Osteocyte (in vitro differentiated cells): ENCODE measurements at regions not wholly inside any gene's neighbourhood (a gene's known extent, or its start where the extent isn't known, plus 50 kb on each side); places are given as distances from the start of the nearest gene placed in this dataset.

Experiments used
- DNase-seq: peaks from one replicate; pipeline ENCODE4 v3.0.0; 2021; ENCODE audit warnings: mixed read lengths; ENCODE audit not compliant: unreplicated experiment; ENCODE audit errors: extremely low spot score
- H3K27ac Mint-ChIP-seq: one replicate; pipeline ENCODE4 v1.8.0; 2021; ENCODE audit warnings: mild to moderate bottlenecking, mixed read lengths; ENCODE audit not compliant: unreplicated experiment
- H3K27me3 Mint-ChIP-seq: one replicate; pipeline ENCODE4 v1.8.0; 2021; ENCODE audit warnings: mixed read lengths; ENCODE audit not compliant: unreplicated experiment
- H3K36me3 Mint-ChIP-seq: one replicate; pipeline ENCODE4 v1.8.0; 2021; ENCODE audit warnings: mixed read lengths; ENCODE audit not compliant: unreplicated experiment
- H3K4me1 Mint-ChIP-seq: one replicate; pipeline ENCODE4 v1.8.0; 2021; ENCODE audit warnings: mixed read lengths; ENCODE audit not compliant: unreplicated experiment
- H3K4me3 Mint-ChIP-seq: one replicate; pipeline ENCODE4 v1.8.0; 2021; ENCODE audit warnings: mild to moderate bottlenecking, moderate library complexity, mixed read lengths; ENCODE audit not compliant: unreplicated experiment
- H3K9me3 Mint-ChIP-seq: one replicate; pipeline ENCODE4 v1.8.0; 2021; ENCODE audit warnings: mixed read lengths; ENCODE audit not compliant: unreplicated experiment
- TF ChIP-seq, protein P1 (sequence below): fragments of 200-600 bp; sonication (generic); IDR thresholded peaks from 2 replicates; pipeline ENCODE4 v1.5.0; 2021; ENCODE audit warnings: antibody characterized with exemption, mild to moderate bottlenecking, moderate library complexity

DNA sequence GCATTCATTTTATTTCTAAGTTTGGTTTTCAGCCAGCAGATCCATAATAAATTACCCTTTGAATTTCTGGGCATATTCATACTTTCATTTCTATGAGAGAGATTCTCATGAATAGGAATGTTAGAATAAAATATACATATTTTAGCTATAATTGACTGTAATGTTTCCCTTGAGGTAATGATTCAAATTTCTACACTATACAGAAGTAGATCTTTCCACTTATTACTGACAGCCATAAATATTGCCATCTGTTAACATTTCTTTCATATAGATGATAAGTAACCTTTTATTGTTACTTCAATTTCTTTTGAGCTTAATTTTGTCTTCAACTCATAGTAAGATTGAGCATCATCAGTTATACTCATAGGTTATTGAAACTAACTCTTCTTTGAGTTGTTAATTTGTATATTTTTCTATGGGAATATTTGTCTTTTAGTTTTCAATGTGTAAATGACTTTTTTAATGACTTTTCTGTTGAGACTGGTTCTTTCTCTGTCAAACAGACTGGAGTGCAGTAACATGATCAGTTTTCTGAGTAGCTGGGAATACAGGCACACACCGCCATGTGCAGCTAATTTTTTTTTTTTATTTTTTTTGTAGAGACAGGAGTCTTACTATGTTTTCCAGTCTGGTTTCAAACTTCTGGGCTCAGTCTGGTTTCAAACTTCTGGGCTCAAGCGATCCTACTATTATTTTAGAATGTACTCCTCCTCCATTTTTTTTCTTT is 991.6 kb downstream of the SLC6A15 start:
- TF ChIP-seq, protein P1, sequence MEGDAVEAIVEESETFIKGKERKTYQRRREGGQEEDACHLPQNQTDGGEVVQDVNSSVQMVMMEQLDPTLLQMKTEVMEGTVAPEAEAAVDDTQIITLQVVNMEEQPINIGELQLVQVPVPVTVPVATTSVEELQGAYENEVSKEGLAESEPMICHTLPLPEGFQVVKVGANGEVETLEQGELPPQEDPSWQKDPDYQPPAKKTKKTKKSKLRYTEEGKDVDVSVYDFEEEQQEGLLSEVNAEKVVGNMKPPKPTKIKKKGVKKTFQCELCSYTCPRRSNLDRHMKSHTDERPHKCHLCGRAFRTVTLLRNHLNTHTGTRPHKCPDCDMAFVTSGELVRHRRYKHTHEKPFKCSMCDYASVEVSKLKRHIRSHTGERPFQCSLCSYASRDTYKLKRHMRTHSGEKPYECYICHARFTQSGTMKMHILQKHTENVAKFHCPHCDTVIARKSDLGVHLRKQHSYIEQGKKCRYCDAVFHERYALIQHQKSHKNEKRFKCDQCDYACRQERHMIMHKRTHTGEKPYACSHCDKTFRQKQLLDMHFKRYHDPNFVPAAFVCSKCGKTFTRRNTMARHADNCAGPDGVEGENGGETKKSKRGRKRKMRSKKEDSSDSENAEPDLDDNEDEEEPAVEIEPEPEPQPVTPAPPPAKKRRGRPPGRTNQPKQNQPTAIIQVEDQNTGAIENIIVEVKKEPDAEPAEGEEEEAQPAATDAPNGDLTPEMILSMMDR: no peak
- no peak overlapping the region for H3K27ac Mint-ChIP-seq
- no peak overlapping the region for H3K4me3 Mint-ChIP-seq
- no peaks in the 10 kb centered on the region for H3K9me3 Mint-ChIP-seq
- no peaks in the 10 kb centered on the region for H3K36me3 Mint-ChIP-seq
- H3K27me3 Mint-ChIP-seq: peaks cover 6% of the 10 kb centered on the region
- no peaks in the 10 kb centered on the region for H3K4me1 Mint-ChIP-seq
- no peak for DNase-seq

DNA sequence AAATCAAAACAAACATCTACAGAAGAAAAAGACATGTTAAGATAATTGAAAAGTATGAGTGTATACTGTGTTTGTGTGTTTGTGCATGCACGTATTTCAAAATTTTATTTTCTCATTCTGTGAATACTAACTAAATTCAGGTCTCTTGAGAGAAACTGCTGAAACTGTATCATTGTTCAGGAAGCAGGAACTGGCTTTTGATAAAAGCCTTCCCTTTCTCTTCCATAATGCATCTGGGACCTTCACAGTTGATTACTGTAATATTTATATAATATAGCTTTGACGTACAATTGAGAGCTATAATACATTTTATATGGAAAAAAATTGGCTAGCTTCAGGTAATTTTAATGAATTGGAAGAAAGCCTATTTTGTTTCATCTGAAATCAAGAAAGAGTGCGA is 993.5 kb downstream of the SLC6A15 start:
- TF ChIP-seq, protein P1: no peak
- no peaks in the 10 kb centered on the region for H3K9me3 Mint-ChIP-seq
- no peaks in the 10 kb centered on the region for H3K4me1 Mint-ChIP-seq
- peaks cover 6% of the 10 kb centered on the region for H3K27me3 Mint-ChIP-seq
- no peak for DNase-seq
- no peak overlapping the region for H3K4me3 Mint-ChIP-seq
- no peak overlapping the region for H3K27ac Mint-ChIP-seq
- H3K36me3 Mint-ChIP-seq: no peaks in the 10 kb centered on the region

DNA sequence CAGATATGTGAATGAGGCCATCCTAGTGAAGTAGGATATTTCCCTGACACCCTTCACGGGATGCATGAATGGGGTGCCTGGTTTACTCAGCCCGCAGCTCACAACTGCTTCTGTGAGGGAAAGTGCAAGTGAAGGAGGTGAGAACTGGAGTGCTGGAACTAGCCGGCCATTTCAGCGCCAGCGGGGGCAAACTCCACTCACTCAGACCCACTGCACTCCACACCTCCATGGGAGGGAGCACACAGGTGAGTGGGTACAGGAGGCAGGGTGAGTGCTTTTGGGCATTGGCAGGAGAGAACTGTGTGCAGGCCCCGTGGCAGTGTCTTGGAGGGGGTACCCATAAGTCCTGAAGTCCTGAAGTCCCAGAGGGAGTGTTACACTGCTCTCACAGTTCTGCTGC is 1008.4 kb downstream of the SLC6A15 start:
- H3K9me3 Mint-ChIP-seq: peaks cover 6% of the 10 kb centered on the region

DNA sequence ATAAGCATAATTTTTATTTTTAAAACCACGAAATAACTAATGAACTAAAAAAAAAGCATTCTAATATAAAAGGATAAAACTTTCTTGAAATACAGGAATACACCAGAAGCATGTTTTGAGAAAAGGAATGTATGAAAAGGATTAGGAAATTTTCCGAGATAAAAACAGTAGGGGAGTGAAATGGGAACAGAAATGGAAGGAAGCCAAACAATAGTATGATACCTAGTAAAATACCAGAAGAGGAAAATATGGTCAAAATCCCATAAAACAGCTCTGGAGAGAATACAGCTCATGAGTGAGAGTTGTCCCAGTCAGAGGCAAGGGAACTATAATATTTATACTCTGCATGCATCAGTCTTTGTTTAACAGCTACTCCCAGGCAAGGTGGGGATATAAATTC is 1016.2 kb downstream of the SLC6A15 start:
- TF ChIP-seq, protein P1: no peak
- no peak for DNase-seq

More for the DNA sequence above, 1008.4 kb downstream of the SLC6A15 start:
- Mint-ChIP-seq H3K27ac (no peak overlapping the region), H3K27me3 (peaks cover 2% of the 10 kb centered on the region), H3K4me1 (no peaks in the 10 kb centered on the region), H3K4me3 (no peak overlapping the region), H3K36me3 (no peaks in the 10 kb centered on the region)
- DNase-seq: no peak
- TF ChIP-seq, protein P1: no peak

DNA sequence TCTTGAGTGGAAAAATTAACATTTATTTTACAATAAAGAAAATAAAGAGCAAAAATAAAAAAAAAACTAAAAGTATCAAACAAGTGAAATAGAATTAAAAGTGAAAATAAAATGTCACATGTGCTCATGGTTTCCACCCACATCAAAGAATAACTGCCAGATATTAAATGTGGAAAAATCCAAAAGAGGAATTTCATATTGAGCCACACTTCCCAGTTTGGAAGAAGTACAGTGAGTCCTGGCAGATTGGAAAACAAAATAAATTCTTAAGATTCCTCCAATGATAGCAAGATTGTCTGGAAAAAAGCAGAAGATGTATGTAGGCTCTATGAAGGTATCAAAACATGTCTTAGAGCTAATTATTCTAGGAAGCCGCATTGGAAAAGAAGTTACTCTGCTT is 1019.5 kb downstream of the SLC6A15 start:
- no peak overlapping the region for H3K27ac Mint-ChIP-seq
- H3K36me3 Mint-ChIP-seq: no peaks in the 10 kb centered on the region
- no peaks in the 10 kb centered on the region for H3K27me3 Mint-ChIP-seq
- DNase-seq: no peak
- peaks cover 5% of the 10 kb centered on the region for H3K9me3 Mint-ChIP-seq
- H3K4me1 Mint-ChIP-seq: peaks cover 16% of the 10 kb centered on the region
- TF ChIP-seq, protein P1: no peak
- no peak overlapping the region for H3K4me3 Mint-ChIP-seq

More for the DNA sequence above, 1016.2 kb downstream of the SLC6A15 start:
- Mint-ChIP-seq H3K4me3 (no peak overlapping the region), H3K27me3 (no peaks in the 10 kb centered on the region), H3K27ac (no peak overlapping the region), H3K4me1 (peaks cover 16% of the 10 kb centered on the region), H3K9me3 (peaks cover 4% of the 10 kb centered on the region), H3K36me3 (no peaks in the 10 kb centered on the region)
